ENCODE measurements at regions not wholly inside any gene's neighbourhood (a gene's known extent, or its start where the extent isn't known, plus 50 kb on each side); places are given as distances from the start of the nearest gene placed in this dataset.

DNA sequence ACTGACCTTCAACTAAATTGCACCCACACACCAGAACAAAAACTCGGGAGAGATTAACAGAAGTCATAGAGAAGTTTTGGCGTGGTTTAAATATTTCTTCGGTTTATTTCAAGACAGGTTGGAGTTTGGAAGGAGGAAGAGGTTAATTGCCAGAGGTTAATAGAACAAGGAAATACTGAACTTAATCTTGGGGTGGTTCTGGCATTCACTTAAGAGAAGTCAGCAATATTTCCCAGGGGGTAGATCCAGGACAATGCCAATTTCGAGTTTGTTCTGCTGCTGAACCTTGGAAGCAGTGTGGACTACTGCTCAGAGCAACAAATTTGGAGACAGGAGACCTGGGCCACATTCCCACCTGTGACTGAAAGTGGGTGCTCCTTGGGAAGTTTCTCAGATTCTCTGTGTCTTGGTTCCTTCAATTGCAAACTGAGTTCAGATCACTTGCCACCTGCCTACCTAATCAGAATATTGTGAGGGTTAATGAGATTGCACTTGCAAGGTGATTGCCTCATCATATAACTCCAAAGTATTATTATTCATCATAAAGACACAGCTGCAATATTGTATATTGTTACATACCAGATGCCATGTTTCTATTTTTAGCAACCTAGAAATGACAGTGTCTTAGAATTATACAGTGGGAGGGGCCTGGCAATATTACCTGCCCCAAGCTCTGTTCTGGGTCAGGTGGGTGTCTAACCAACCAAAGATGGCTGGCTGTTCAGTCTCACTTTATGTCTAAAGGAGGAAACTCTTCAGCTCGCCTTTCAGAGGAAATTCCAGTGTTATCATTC, 217.4 kb downstream of the CDCA7 start:
- TF ChIP-seq, protein P1, sequence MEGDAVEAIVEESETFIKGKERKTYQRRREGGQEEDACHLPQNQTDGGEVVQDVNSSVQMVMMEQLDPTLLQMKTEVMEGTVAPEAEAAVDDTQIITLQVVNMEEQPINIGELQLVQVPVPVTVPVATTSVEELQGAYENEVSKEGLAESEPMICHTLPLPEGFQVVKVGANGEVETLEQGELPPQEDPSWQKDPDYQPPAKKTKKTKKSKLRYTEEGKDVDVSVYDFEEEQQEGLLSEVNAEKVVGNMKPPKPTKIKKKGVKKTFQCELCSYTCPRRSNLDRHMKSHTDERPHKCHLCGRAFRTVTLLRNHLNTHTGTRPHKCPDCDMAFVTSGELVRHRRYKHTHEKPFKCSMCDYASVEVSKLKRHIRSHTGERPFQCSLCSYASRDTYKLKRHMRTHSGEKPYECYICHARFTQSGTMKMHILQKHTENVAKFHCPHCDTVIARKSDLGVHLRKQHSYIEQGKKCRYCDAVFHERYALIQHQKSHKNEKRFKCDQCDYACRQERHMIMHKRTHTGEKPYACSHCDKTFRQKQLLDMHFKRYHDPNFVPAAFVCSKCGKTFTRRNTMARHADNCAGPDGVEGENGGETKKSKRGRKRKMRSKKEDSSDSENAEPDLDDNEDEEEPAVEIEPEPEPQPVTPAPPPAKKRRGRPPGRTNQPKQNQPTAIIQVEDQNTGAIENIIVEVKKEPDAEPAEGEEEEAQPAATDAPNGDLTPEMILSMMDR (IDR thresholded peaks at IDR 0.05), result no peak
- TF ChIP-seq POLR2A (IDR thresholded peaks at IDR 0.05), result no peak

Measured in right lobe of liver (tissue), 4 donors.